NCI-H1105 treated with DMSO at 0.1 percent for 48 hours (cell line): ENCODE measurements at regions not wholly inside any gene's neighbourhood (a gene's known extent, or its start where the extent isn't known, plus 50 kb on each side); places are given as distances from the start of the nearest gene placed in this dataset.
"Not testable (repeated sequence)": the region's sequence is repeated elsewhere in the genome, so short reads cannot be mapped to it uniquely, and the experiment has no call there.

ENCODE experiments used
- DNase-seq: peaks from one replicate; lab custom pipeline; 2025; lab: John Stamatoyannopoulos, UW

- no peak for DNase-seq
Observed at GRCh38 chr4:128649161-128649560, 160.3 kb upstream of the JADE1 start.

GRCh38 chr4:128648021-128648420 is 161.5 kb upstream of the JADE1 start:
- no peak for DNase-seq

- DNase-seq = not testable (repeated sequence)
Observed at GRCh38 chr4:128646893-128647292, 162.6 kb upstream of the JADE1 start.

GRCh38 chr4:128644693-128645654 is 164.5 kb upstream of the JADE1 start:
- not testable (repeated sequence) for DNase-seq

GRCh38 chr4:128644107-128644506 is 165.4 kb upstream of the JADE1 start:
- not testable (repeated sequence) for DNase-seq

- not testable (repeated sequence) for DNase-seq
Observed at GRCh38 chr4:128641566-128641965, 167.9 kb upstream of the JADE1 start.

GRCh38 chr4:128639541-128640270 is 169.8 kb upstream of the JADE1 start:
- no peak for DNase-seq

- no peak for DNase-seq
Observed at GRCh38 chr4:128636906-128637305, 172.6 kb upstream of the JADE1 start.

- peak; percentile 63 for DNase-seq
Observed at GRCh38 chr4:128635955-128636560, 173.4 kb upstream of the JADE1 start.

GRCh38 chr4:128635141-128635954 is 174.2 kb upstream of the JADE1 start:
- peak; percentile 64 for DNase-seq

GRCh38 chr4:128633067-128633466 is 176.4 kb upstream of the JADE1 start:
- no peak for DNase-seq

GRCh38 chr4:128630871-128631270 is 178.6 kb upstream of the JADE1 start:
- no peak for DNase-seq

- DNase-seq = no peak
Observed at GRCh38 chr4:128623508-128624215, 185.8 kb upstream of the JADE1 start.

GRCh38 chr4:128620279-128620965 is 189.1 kb upstream of the JADE1 start:
- DNase-seq = not testable (repeated sequence)

- DNase-seq = peak; percentile 1
Observed at GRCh38 chr4:128615197-128615596, 194.3 kb upstream of the JADE1 start.

GRCh38 chr4:128608006-128608405 is 201.5 kb upstream of the JADE1 start:
- DNase-seq = no peak

- DNase-seq = no peak
Observed at GRCh38 chr4:128606173-128606572, 203.3 kb upstream of the JADE1 start.

GRCh38 chr4:128604840-128605239 is 204.7 kb upstream of the JADE1 start:
- DNase-seq = no peak

GRCh38 chr4:128604204-128604603 is 205.3 kb upstream of the JADE1 start:
- DNase-seq = no peak

- no peak for DNase-seq
Observed at GRCh38 chr4:128603081-128603480, 206.4 kb upstream of the JADE1 start.
